Colonic mucosa (tissue), 4 donors: ENCODE measurements at regions not wholly inside any gene's neighbourhood (a gene's known extent, or its start where the extent isn't known, plus 50 kb on each side); places are given as distances from the start of the nearest gene placed in this dataset.

ENCODE experiments used
- DNase-seq: peaks from one replicate; pipeline ENCODE4 v3.0.0-alpha.2; 2020
- H3K27ac ChIP-seq: fragments of 200-600 bp; one replicate; pipeline ENCODE4 v1.8.0; 2021
- H3K27me3 ChIP-seq: fragments of 200-600 bp; one replicate; pipeline ENCODE4 v1.8.0; 2021
- H3K36me3 ChIP-seq: fragments of 200-600 bp; one replicate; pipeline ENCODE4 v1.8.0; 2021
- H3K4me1 ChIP-seq: fragments of 200-600 bp; one replicate; pipeline ENCODE4 v1.8.0; 2021; ENCODE audit warnings: mild to moderate bottlenecking
- H3K4me3 ChIP-seq: fragments of 200-600 bp; one replicate; pipeline ENCODE4 v1.8.0; 2021
- H3K9ac ChIP-seq, 2 donors: one replicate each; pipeline ENCODE4 v1.7.0; 2013; ENCODE audit warnings: control low read depth in 2 of 2, low read depth in 2 of 2, low read length in 2 of 2
- H3K9me3 ChIP-seq: fragments of 200-600 bp; one replicate; pipeline ENCODE4 v1.8.0; 2021
- intact Hi-C: fragments of 100-400 bp; cut with DNase I; formaldehyde crosslinking; loops from one replicate; pipeline ENCODE4 v1.14.1; 2022
- TF ChIP-seq, protein P1 (sequence below): fragments of 200-600 bp; IDR thresholded peaks from one replicate; pipeline ENCODE4 v1.8.0; 2022; ENCODE audit warnings: antibody characterized with exemption, mild to moderate bottlenecking
- donor health status: healthy.
- donor health status: DM: no; HTN: no; CAD: no.
- donor health status: DM: no; HTN: no; CAD: no.

DNA sequence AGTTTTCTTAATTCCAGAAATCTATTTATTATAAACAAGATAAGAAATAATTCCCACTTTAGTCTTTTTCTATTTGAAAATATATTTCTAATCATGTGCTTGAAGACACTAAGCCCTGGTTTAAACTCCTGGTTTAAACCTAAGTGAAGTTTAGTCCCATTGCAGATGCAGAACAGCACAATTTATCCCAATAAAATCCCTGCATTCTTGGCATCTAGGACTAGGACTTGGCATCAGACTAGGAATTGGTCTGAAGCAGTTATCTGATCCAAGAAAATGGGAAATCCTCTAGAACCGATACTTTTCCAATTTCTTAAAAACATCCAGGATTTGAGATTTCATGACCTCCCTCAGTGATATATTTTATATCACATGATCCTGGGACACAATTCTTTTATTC is 168.8 kb upstream of the VEPH1 start:
- H3K9ac ChIP-seq: no peak overlapping the region
- H3K36me3 ChIP-seq: no peaks in the 10 kb centered on the region
- no peak overlapping the region for H3K27ac ChIP-seq
- no peaks in the 10 kb centered on the region for H3K4me1 ChIP-seq
- TF ChIP-seq, protein P1, sequence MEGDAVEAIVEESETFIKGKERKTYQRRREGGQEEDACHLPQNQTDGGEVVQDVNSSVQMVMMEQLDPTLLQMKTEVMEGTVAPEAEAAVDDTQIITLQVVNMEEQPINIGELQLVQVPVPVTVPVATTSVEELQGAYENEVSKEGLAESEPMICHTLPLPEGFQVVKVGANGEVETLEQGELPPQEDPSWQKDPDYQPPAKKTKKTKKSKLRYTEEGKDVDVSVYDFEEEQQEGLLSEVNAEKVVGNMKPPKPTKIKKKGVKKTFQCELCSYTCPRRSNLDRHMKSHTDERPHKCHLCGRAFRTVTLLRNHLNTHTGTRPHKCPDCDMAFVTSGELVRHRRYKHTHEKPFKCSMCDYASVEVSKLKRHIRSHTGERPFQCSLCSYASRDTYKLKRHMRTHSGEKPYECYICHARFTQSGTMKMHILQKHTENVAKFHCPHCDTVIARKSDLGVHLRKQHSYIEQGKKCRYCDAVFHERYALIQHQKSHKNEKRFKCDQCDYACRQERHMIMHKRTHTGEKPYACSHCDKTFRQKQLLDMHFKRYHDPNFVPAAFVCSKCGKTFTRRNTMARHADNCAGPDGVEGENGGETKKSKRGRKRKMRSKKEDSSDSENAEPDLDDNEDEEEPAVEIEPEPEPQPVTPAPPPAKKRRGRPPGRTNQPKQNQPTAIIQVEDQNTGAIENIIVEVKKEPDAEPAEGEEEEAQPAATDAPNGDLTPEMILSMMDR: no peak
- intact Hi-C loops: no loop called here
- H3K9me3 ChIP-seq: no peaks in the 10 kb centered on the region
- H3K4me3 ChIP-seq: no peak overlapping the region
- no peak for DNase-seq
- H3K27me3 ChIP-seq: no peaks in the 10 kb centered on the region

DNA sequence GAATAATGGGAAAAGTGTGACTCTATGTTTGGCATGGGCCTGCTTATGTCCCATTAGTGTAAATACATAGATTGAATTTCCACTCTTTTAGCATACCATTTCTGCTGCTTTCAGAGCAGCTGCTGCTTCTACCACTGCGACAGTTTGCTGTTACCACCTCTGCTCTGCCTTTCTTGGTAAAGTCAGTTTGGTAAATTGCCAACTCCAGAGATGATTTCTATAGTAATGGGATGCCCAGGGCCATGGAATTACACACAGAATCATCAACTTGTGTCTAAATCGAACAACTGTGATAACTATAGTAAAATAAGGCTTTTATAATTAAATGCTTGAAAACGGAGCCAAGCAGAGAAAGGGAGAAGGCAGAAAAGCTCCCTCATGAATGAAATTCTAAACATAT is 168.4 kb upstream of the VEPH1 start:
- TF ChIP-seq, protein P1: no peak
- no peaks in the 10 kb centered on the region for H3K9me3 ChIP-seq
- H3K36me3 ChIP-seq: no peaks in the 10 kb centered on the region
- no peak for DNase-seq
- intact Hi-C loops: no loop called here
- H3K4me3 ChIP-seq: no peak overlapping the region
- H3K4me1 ChIP-seq: no peaks in the 10 kb centered on the region
- H3K27me3 ChIP-seq: no peaks in the 10 kb centered on the region
- H3K9ac ChIP-seq: no peak overlapping the region
- no peak overlapping the region for H3K27ac ChIP-seq

DNA sequence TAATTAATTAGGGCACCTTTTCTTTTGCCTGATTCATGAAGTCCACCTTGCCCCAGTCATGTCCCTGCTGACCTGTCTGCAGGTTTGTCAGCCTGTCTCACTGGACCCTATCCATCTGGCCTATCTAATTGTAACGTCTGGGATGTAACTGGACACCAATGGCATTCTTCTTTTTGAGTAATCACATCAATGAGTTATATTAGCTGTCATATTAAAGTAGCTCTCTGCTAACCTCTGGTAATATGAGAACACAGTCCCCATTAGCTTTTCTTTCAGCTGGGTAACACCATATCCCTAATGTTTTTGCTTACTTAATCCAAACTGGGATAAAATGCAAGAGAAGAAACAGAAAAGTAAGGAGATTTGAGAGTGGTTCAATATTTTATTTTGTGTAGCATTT is 166.2 kb upstream of the VEPH1 start:
- no peaks in the 10 kb centered on the region for H3K27me3 ChIP-seq
- no peak for DNase-seq
- H3K4me3 ChIP-seq: no peak overlapping the region
- TF ChIP-seq, protein P1: no peak
- intact Hi-C loops: no loop called here
- no peaks in the 10 kb centered on the region for H3K36me3 ChIP-seq
- no peaks in the 10 kb centered on the region for H3K9me3 ChIP-seq
- H3K4me1 ChIP-seq: no peaks in the 10 kb centered on the region
- no peak overlapping the region for H3K9ac ChIP-seq
- H3K27ac ChIP-seq: no peak overlapping the region

DNA sequence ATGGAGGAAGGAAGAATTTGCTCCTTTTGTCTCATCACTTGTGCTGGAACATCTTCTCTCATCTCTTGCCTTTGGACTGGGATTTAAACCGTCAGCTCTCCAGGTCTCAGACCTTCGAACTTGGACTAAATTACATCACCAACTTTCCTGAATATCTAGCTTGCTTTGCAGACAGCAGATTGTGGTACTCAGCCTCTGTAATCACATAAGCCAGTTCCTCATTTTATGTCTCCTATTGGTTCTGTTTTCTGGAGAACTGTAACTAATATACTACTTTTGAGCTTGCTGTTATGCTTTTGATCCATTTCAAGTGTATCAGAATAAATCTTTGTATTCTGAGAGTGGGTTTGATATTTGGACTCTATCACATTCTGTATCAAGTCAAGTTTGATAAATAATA is 164.3 kb upstream of the VEPH1 start:
- intact Hi-C loops: no loop called here
- TF ChIP-seq, protein P1: no peak
- Histone ChIP-seq H3K9me3 (no peaks in the 10 kb centered on the region), H3K27ac (no peak overlapping the region), H3K27me3 (no peaks in the 10 kb centered on the region), H3K4me3 (no peak overlapping the region), H3K4me1 (no peaks in the 10 kb centered on the region), H3K9ac (no peak overlapping the region), H3K36me3 (no peaks in the 10 kb centered on the region)
- DNase-seq: no peak

DNA sequence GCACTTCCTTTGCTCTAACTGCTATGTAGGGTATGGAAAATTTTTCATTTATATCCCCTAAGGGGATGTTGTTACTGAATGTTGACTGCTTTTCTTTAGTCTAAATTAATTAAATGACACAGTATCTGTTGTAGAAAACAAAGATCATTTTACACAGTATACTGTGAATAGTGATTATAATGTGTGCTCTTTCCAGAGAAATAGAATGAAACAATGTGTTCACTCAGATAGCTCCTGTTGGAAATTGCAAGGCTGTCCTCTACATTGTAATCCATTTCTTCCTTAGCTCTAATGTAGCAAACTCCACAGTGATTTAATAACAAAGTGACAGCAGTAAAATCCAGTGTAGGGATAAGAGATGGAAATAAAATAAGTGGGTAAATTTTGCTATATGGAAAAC is 159.0 kb upstream of the VEPH1 start:
- no peaks in the 10 kb centered on the region for H3K36me3 ChIP-seq
- no peaks in the 10 kb centered on the region for H3K27me3 ChIP-seq
- TF ChIP-seq, protein P1: no peak
- H3K4me1 ChIP-seq: no peaks in the 10 kb centered on the region
- H3K27ac ChIP-seq: no peak overlapping the region
- no peak overlapping the region for H3K4me3 ChIP-seq
- no peaks in the 10 kb centered on the region for H3K9me3 ChIP-seq
- intact Hi-C loops: no loop called here
- H3K9ac ChIP-seq: no peak overlapping the region
- no peak for DNase-seq

GRCh38 chr3:157660847-157661246 is 157.6 kb upstream of the VEPH1 start:
- H3K36me3 ChIP-seq: no peaks in the 10 kb centered on the region
- no peaks in the 10 kb centered on the region for H3K4me1 ChIP-seq
- no peak overlapping the region for H3K4me3 ChIP-seq
- H3K9me3 ChIP-seq: no peaks in the 10 kb centered on the region
- no peaks in the 10 kb centered on the region for H3K27me3 ChIP-seq
- DNase-seq: no peak
- H3K9ac ChIP-seq: no peak overlapping the region
- H3K27ac ChIP-seq: no peak overlapping the region
- TF ChIP-seq, protein P1: no peak
- intact Hi-C loops: no loop called here
